ENCODE measurements at regions not wholly inside any gene's neighbourhood (a gene's known extent, or its start where the extent isn't known, plus 50 kb on each side); places are given as distances from the start of the nearest gene placed in this dataset.

DNA sequence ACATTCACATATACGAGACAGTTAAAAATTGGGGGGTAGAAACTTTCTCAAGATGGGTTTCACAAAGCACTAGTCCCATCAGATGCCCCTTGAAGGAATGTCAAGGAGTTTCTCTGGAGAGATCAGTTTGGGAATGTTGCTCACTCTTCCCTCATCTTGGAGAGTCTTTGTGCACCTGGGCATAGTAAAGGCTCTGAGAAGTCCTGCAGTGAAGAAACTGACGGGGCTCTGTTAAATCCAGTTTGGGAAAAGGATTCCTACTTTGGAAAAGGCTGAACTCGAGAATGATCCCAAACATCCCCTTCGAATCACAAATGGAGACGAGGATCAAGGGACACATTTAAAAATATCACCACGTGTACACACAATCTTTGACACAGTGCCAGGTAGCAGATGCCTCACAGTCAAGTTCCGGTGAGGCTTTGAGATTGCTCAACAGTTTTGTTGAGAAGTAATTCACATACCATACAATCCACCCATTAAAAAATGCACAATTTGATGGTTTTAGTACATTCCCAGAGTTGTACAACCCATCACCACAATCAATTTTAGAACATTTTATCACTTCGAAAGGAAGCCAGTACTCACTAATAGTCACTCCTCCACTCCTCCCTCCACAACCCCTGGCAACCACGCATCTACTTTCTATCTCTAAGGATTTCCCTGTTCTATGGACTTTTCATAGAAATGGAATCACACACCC lies 203.4 kb upstream of the FOXF1 start:
- Histone ChIP-seq H3K27me3 (ENCODE audit: control insufficient read depth, insufficient read depth, low read length) (no peaks in the 10 kb centered on the region), H3K4me1 (ENCODE audit: control insufficient read depth, insufficient read depth, low read length) (peaks cover 42% of the 10 kb centered on the region), H3K36me3 (ENCODE audit: control insufficient read depth, insufficient read depth, low read length) (no peaks in the 10 kb centered on the region), H3K4me3 (ENCODE audit: low read length) (no peak overlapping the region), H3K9ac (ENCODE audit: low read length) (no peak overlapping the region), H3K27ac (ENCODE audit: low read depth, low read length) (peak overlapping the region; percentile 47)

DNA sequence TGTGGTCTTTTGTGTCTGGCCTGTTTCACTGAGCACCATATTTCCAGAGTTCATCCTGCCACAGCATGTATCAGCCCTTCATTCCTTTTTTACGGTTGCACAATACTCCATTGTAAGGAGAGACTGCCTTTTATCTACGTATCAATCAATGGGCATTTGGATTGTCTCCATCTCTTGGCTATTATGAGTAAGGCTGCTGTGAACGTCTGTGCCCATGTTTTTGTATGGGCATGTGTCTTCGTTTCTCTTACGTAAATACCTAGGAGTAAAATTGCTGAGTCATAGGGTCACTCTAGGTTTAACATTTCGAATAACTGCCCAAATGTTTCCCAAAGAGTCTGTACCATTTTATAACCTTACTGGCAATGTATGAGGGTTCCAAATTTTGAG lies 202.8 kb upstream of the FOXF1 start:
- Histone ChIP-seq H3K27ac (ENCODE audit: low read depth, low read length) (peak overlapping the region; percentile 47), H3K4me3 (ENCODE audit: low read length) (no peak overlapping the region), H3K4me1 (ENCODE audit: control insufficient read depth, insufficient read depth, low read length) (peaks cover 37% of the 10 kb centered on the region), H3K9ac (ENCODE audit: low read length) (no peak overlapping the region), H3K27me3 (ENCODE audit: control insufficient read depth, insufficient read depth, low read length) (no peaks in the 10 kb centered on the region), H3K36me3 (ENCODE audit: control insufficient read depth, insufficient read depth, low read length) (no peaks in the 10 kb centered on the region)

DNA sequence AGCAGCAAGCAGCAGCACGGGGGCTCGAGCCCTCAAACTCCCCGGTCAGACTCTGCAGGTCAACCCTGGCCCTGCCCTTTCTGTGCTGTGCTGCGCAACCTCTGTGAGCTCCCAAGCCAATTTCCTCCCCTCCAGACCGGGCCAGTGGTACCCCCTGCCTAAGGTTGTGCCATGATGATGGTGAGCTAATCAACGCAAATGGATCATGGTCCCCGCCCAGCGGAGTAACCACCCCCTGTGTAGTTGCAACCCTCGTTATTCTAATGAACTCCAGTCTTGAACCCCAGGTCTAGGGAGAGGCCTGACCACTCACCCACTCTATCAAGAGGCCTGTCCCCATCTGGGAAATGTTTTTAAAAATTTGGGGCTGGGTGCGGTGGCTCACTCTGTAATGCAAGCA lies 201.8 kb upstream of the FOXF1 start:
- peaks cover 30% of the 10 kb centered on the region for H3K4me1 ChIP-seq (ENCODE audit: control insufficient read depth, insufficient read depth, low read length)
- H3K27ac ChIP-seq (ENCODE audit: low read depth, low read length): no peak overlapping the region
- no peaks in the 10 kb centered on the region for H3K36me3 ChIP-seq (ENCODE audit: control insufficient read depth, insufficient read depth, low read length)
- no peak overlapping the region for H3K4me3 ChIP-seq (ENCODE audit: low read length)
- H3K9ac ChIP-seq (ENCODE audit: low read length): no peak overlapping the region
- no peaks in the 10 kb centered on the region for H3K27me3 ChIP-seq (ENCODE audit: control insufficient read depth, insufficient read depth, low read length)

DNA sequence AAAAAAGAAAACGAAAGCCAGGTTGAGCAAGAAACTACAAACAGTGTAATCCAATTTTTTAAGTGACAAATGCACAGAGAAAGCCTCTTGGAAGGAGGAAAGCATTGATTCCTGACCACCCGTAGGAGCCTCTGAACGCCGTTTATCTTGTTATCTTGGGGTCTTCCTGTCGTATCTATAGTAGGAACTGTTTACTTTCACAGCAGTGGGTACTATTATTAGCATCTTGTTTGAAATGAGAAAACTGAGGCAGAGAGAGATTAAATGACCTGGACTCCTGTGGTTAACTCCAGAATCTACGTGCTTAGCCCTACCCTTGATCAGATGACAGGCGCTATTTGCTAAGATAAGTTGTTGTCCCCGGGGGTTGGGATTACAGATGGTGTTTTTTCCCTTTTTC lies 196.7 kb upstream of the FOXF1 start:
- H3K4me3 ChIP-seq (ENCODE audit: low read length): no peak overlapping the region
- no peaks in the 10 kb centered on the region for H3K27me3 ChIP-seq (ENCODE audit: control insufficient read depth, insufficient read depth, low read length)
- H3K4me1 ChIP-seq (ENCODE audit: control insufficient read depth, insufficient read depth, low read length): no peaks in the 10 kb centered on the region
- no peak overlapping the region for H3K27ac ChIP-seq (ENCODE audit: low read depth, low read length)
- H3K9ac ChIP-seq (ENCODE audit: low read length): no peak overlapping the region
- no peaks in the 10 kb centered on the region for H3K36me3 ChIP-seq (ENCODE audit: control insufficient read depth, insufficient read depth, low read length)

DNA sequence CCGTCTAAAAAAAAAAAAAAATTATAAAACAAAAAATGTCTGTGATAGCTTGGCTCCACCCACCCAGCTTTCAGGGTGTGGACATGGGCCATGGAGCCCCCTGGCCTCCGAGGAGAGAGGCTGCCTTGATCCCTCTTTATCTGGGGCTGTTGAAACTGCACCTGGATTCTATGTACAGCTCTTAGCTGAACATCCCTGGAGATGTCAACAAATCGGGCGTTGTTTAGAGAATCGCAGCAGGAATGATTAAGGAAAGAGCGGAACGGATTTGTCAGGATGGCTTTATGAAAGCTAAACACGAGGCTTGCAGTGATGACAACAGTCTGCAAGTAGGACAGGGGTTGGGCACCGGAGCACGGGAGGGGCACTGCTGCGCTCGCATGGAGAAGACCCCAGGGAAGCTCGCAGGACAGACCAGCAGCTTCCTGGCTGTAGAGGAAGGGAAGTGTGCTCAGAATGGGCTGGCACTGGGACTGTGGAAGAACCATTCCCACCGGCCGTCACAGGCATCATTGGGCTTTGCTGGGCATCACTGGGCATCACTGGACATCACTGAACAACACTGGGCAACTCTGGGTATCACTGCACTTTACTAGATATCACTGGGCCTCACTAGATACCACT lies 195.8 kb upstream of the FOXF1 start:
- H3K27me3 ChIP-seq (ENCODE audit: control insufficient read depth, insufficient read depth, low read length): no peaks in the 10 kb centered on the region
- no peak overlapping the region for H3K4me3 ChIP-seq (ENCODE audit: low read length)
- H3K36me3 ChIP-seq (ENCODE audit: control insufficient read depth, insufficient read depth, low read length): no peaks in the 10 kb centered on the region
- H3K9ac ChIP-seq (ENCODE audit: low read length): no peak overlapping the region
- H3K4me1 ChIP-seq (ENCODE audit: control insufficient read depth, insufficient read depth, low read length): no peaks in the 10 kb centered on the region
- H3K27ac ChIP-seq (ENCODE audit: low read depth, low read length): no peak overlapping the region

DNA sequence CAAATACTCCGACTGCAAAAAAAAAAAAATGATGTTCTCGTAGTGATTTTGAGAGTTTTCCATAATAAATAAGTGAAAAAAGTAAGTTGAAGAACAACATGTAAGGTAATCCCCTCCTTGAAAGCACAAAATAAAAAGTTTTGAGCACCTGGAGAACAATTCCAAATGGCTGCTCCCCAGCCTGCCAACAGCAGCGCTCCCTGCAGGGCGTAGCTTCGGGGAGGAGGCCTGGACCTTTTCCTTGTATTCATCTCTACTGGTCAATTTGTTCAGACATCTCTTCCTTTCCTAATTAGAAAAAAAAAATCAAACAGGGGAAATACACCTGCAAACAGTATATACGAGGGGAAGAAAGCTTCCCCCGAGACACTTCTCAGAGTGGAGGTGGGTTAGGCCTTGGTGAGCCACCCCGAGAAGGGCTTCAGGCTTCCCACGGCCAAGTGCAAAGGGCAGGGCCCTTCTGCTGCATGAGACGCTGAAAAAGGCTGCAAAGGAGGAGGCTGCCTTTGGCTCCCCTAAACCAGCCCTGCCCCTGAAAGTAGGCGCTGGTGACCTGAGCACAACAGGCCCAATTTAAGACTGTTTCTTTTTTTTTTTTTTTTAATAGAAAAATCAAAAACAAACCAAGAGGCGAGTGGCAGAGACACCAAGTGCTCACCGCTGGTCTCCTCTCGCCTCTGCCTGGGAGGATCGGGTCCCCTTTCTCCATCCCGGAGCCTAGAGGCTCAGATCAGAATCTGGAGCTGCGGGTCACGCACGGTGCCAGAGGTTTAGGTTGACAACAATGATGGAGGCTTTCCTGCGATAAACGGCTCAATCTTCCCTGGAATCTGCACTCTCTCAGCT lies 193.1 kb upstream of the FOXF1 start:
- Histone ChIP-seq H3K27ac (ENCODE audit: low read depth, low read length) (no peak overlapping the region), H3K27me3 (ENCODE audit: control insufficient read depth, insufficient read depth, low read length) (no peaks in the 10 kb centered on the region), H3K36me3 (ENCODE audit: control insufficient read depth, insufficient read depth, low read length) (no peaks in the 10 kb centered on the region)

DNA sequence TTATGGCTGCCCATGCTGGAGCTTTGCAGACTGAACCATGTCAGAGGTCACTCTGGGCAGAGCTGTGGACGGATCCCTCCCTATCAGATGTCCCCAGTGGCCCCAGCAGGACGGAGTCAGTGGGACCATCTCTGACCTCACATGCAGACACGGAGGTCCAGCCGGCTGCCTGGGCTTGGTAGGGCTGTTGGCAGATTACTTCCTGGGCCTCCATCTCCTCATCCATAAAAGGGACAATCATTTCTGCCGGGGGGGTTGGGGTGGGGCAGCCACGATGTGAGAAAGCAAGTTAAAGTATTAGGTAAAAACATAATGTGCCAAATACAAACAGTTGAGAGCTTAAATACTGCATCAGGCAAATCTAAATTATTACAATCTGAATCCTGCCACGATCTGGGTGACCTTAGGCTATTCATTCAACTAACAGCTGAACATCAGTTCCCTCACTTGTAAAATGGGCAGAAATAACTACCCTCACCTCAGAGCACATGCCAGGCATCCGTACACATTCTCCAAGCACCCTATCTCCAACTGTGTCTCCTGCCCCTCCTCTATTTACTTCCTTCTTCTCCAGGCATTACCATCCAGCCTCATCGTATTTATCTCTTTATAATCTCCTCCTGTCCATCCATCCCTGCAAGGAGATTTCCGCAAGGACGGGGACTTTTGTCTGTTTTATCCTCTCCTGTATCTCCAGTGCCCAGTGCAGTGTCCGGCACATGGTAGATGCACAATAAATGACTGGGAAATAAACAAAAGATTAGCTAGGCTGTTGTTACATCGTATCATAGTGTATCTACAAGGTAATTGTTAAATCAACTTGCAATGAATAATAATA lies 192.3 kb upstream of the FOXF1 start:
- Histone ChIP-seq H3K36me3 (ENCODE audit: control insufficient read depth, insufficient read depth, low read length) (no peaks in the 10 kb centered on the region), H3K9ac (ENCODE audit: low read length) (no peak overlapping the region), H3K4me3 (ENCODE audit: low read length) (no peak overlapping the region), H3K27me3 (ENCODE audit: control insufficient read depth, insufficient read depth, low read length) (no peaks in the 10 kb centered on the region), H3K27ac (ENCODE audit: low read depth, low read length) (no peak overlapping the region), H3K4me1 (ENCODE audit: control insufficient read depth, insufficient read depth, low read length) (no peaks in the 10 kb centered on the region)

More for the DNA sequence above, 193.1 kb upstream of the FOXF1 start:
- Histone ChIP-seq H3K4me3 (ENCODE audit: low read length) (no peak overlapping the region), H3K9ac (ENCODE audit: low read length) (no peak overlapping the region), H3K4me1 (ENCODE audit: control insufficient read depth, insufficient read depth, low read length) (no peaks in the 10 kb centered on the region)

DNA sequence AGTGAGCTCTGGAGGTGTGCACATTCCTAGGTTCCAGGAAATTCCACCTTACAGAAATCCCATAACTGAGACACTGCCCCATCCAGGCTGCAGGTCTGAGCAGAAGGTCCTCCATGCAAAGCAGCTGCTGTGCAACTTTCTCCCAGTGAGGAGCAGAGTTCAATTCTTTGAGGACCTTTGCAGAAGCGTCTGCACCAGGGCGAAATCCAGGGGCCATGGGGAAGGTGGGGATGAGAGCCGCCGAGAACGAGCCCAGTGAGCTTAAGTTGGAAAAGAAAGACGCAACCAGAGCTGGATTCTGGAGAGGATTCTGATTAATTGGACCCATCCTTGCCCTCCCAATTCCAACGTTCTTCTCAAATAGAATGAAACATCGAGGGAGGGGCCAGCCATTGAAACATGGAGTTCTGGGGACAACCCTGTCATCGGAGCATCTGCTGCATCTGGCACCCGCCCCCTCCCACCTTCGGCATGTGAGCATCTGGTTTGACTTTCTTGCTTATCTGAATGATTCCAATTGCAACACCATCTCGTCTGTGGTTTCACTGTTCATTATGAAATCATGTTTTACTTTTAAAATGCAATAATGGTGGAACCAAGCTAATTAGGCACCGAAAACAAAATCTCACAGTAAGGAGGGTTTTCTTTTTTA lies 190.6 kb upstream of the FOXF1 start:
- no peaks in the 10 kb centered on the region for H3K36me3 ChIP-seq (ENCODE audit: control insufficient read depth, insufficient read depth, low read length)
- H3K9ac ChIP-seq (ENCODE audit: low read length): no peak overlapping the region
- H3K27me3 ChIP-seq (ENCODE audit: control insufficient read depth, insufficient read depth, low read length): no peaks in the 10 kb centered on the region
- no peaks in the 10 kb centered on the region for H3K4me1 ChIP-seq (ENCODE audit: control insufficient read depth, insufficient read depth, low read length)
- no peak overlapping the region for H3K4me3 ChIP-seq (ENCODE audit: low read length)
- no peak overlapping the region for H3K27ac ChIP-seq (ENCODE audit: low read depth, low read length)

DNA sequence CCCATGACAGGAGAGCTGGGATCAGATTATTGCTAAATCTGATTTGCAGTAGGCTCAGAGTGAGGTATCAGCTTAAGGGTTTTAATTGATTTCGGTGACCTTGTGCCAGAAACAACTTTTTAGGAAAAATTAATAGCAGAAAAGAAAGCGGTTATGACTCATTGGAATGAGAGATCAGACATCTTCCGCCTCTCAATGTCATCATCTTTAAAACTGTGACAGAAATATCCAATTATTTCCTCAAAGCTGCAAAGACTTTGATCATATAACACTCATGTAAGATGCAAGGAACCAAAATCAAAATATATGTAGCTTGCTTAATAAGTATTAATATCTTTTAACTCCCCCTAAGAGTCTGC lies 190.1 kb upstream of the FOXF1 start:
- H3K27me3 ChIP-seq (ENCODE audit: control insufficient read depth, insufficient read depth, low read length): no peaks in the 10 kb centered on the region
- H3K9ac ChIP-seq (ENCODE audit: low read length): no peak overlapping the region
- H3K27ac ChIP-seq (ENCODE audit: low read depth, low read length): no peak overlapping the region
- H3K36me3 ChIP-seq (ENCODE audit: control insufficient read depth, insufficient read depth, low read length): no peaks in the 10 kb centered on the region
- no peak overlapping the region for H3K4me3 ChIP-seq (ENCODE audit: low read length)
- no peaks in the 10 kb centered on the region for H3K4me1 ChIP-seq (ENCODE audit: control insufficient read depth, insufficient read depth, low read length)

DNA sequence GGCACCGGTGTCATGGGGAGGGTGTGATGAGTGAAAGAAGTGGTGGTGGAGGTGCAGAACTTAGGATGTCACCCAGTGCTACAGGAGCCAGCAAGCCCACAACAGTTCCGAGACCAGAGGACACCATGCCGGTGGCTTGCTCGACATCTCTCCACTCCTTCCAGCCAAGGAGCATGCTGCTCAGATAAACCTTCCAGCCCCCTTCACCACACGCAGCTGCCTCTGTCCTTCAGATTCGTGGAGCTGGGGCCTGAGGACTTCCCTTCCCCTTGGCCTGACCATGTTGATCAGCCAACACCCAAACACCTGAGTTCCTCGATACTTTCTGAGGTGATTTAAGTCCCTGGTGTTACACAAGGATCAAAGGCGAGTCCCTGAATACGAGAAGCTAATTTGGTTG lies 188.8 kb upstream of the FOXF1 start:
- Histone ChIP-seq H3K27ac (ENCODE audit: low read depth, low read length) (no peak overlapping the region), H3K4me1 (ENCODE audit: control insufficient read depth, insufficient read depth, low read length) (no peaks in the 10 kb centered on the region), H3K9ac (ENCODE audit: low read length) (no peak overlapping the region), H3K36me3 (ENCODE audit: control insufficient read depth, insufficient read depth, low read length) (no peaks in the 10 kb centered on the region), H3K4me3 (ENCODE audit: low read length) (no peak overlapping the region), H3K27me3 (ENCODE audit: control insufficient read depth, insufficient read depth, low read length) (no peaks in the 10 kb centered on the region)

DNA sequence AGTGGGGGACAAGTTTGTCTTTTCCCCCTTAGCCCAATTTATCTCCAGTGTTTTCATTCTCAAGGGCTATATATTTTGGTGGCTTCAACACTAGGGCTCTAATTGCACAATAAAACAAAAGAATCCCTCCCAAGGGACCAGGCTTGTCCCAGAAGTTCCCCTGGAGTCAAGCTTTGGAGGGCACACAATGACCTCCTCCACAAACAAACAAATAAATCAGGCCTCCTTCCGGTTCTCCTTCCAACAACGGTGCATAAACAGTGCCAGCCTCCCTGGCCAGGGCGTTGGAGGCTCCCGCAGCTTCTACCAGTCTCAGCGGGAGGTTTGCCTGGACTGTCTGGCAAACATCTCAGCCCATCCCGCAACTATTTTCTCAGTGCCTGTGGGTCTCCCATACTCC lies 188.0 kb upstream of the FOXF1 start:
- H3K9ac ChIP-seq (ENCODE audit: low read length): no peak overlapping the region
- H3K4me1 ChIP-seq (ENCODE audit: control insufficient read depth, insufficient read depth, low read length): no peaks in the 10 kb centered on the region
- H3K27ac ChIP-seq (ENCODE audit: low read depth, low read length): no peak overlapping the region

DNA sequence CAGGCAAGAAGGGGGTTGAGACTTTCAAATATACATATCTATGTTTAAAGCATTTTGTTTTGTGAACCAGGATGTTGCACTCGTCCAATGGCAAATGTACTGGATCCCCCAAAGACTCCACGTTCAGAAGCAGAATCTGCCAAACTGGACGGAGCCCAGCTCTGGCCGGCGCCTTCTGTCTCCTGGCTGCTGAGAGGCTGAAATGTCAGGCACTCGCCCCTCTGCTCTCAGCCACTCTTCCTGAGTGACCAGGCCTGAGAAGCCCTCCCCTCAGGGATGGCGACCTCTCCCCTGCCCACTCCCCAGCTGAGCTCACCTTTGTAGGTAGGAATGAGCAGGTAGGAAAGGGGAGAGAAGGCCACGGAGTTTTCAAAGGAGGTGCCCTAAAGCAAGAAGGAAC lies 187.5 kb upstream of the FOXF1 start:
- Histone ChIP-seq H3K4me1 (ENCODE audit: control insufficient read depth, insufficient read depth, low read length) (no peaks in the 10 kb centered on the region), H3K4me3 (ENCODE audit: low read length) (no peak overlapping the region), H3K27ac (ENCODE audit: low read depth, low read length) (no peak overlapping the region), H3K27me3 (ENCODE audit: control insufficient read depth, insufficient read depth, low read length) (no peaks in the 10 kb centered on the region), H3K9ac (ENCODE audit: low read length) (no peak overlapping the region), H3K36me3 (ENCODE audit: control insufficient read depth, insufficient read depth, low read length) (no peaks in the 10 kb centered on the region)

More for the DNA sequence above, 188.0 kb upstream of the FOXF1 start:
- Histone ChIP-seq H3K4me3 (ENCODE audit: low read length) (no peak overlapping the region), H3K36me3 (ENCODE audit: control insufficient read depth, insufficient read depth, low read length) (no peaks in the 10 kb centered on the region), H3K27me3 (ENCODE audit: control insufficient read depth, insufficient read depth, low read length) (no peaks in the 10 kb centered on the region)

All from rectal smooth muscle tissue (tissue), 1 donor.